GM19043 (cell line): ENCODE measurements at regions not wholly inside any gene's neighbourhood (a gene's known extent, or its start where the extent isn't known, plus 50 kb on each side); places are given as distances from the start of the nearest gene placed in this dataset.

ENCODE experiments used
- ATAC-seq: cut with Tn5 transposase; IDR thresholded peaks from one replicate; pipeline ENCODE4 v1.9.1; 2021; ENCODE audit warnings: low read depth; ENCODE audit not compliant: unreplicated experiment

- no peak for ATAC-seq
Observed at GRCh38 chr13:90757127-90757680, 590.3 kb upstream of the MIR17HG start.

- ATAC-seq = no peak
Observed at GRCh38 chr13:90760639-90761038, 586.8 kb upstream of the MIR17HG start.

GRCh38 chr13:90763476-90764150, 583.9 kb upstream of the MIR17HG start:
- no peak for ATAC-seq

GRCh38 chr13:90766386-90766902, 581.0 kb upstream of the MIR17HG start:
- ATAC-seq = no peak

- no peak for ATAC-seq
Observed at GRCh38 chr13:90768116-90768515, 579.4 kb upstream of the MIR17HG start.

GRCh38 chr13:90769387-90769786, 578.1 kb upstream of the MIR17HG start:
- no peak for ATAC-seq

GRCh38 chr13:90770334-90770733, 577.2 kb upstream of the MIR17HG start:
- no peak for ATAC-seq

- ATAC-seq = no peak
Observed at GRCh38 chr13:90773681-90774080, 573.8 kb upstream of the MIR17HG start.

- ATAC-seq = no peak
Observed at GRCh38 chr13:90776051-90776748, 571.3 kb upstream of the MIR17HG start.

- no peak for ATAC-seq
Observed at GRCh38 chr13:90783273-90783672, 564.2 kb upstream of the MIR17HG start.

- no peak for ATAC-seq
Observed at GRCh38 chr13:90787007-90787406, 560.5 kb upstream of the MIR17HG start.

- no peak for ATAC-seq
Observed at GRCh38 chr13:90792335-90792734, 555.2 kb upstream of the MIR17HG start.

- no peak for ATAC-seq
Observed at GRCh38 chr13:90793261-90793820, 554.1 kb upstream of the MIR17HG start.

- ATAC-seq = no peak
Observed at GRCh38 chr13:90796474-90796873, 551.0 kb upstream of the MIR17HG start.

GRCh38 chr13:90797335-90797734, 550.2 kb upstream of the MIR17HG start:
- no peak for ATAC-seq

GRCh38 chr13:90798381-90798780, 549.1 kb upstream of the MIR17HG start:
- ATAC-seq = no peak

- no peak for ATAC-seq
Observed at GRCh38 chr13:90800082-90800746, 547.3 kb upstream of the MIR17HG start.

GRCh38 chr13:90801621-90802020, 545.9 kb upstream of the MIR17HG start:
- ATAC-seq = no peak

- no peak for ATAC-seq
Observed at GRCh38 chr13:90803210-90803609, 544.3 kb upstream of the MIR17HG start.

GRCh38 chr13:90806016-90806615, 541.4 kb upstream of the MIR17HG start:
- ATAC-seq = no peak
